Stomach (tissue), 4 donors: ENCODE measurements at regions not wholly inside any gene's neighbourhood (a gene's known extent, or its start where the extent isn't known, plus 50 kb on each side); places are given as distances from the start of the nearest gene placed in this dataset.

Experiments used
- EP300 ChIP-seq: sonication (generic); formaldehyde crosslinking; IDR thresholded peaks from one replicate; pipeline ENCODE4 v1.6.1; 2017; ENCODE audit warnings: antibody characterized with exemption
- POLR2A ChIP-seq, 4 donors: fragments of 450-650 bp; IDR thresholded peaks; one replicate each; pipeline ENCODE4 v1.6.1; 2016; ENCODE audit warnings: antibody characterized with exemption in 4 of 4, control low read depth in 2 of 4, mild to moderate bottlenecking in 1 of 4, moderate library complexity in 1 of 4
- POLR2AphosphoS5 ChIP-seq, 3 donors: sonication (generic); formaldehyde crosslinking; IDR thresholded peaks; one replicate each; pipeline ENCODE4 v1.6.1; 2016; ENCODE audit warnings: antibody characterized with exemption in 3 of 3
- TF ChIP-seq, protein P1 (sequence below), 7 experiments: fragments of 450-650 bp in 4 of 7; fragments of 200-600 bp in 3 of 7; sonication (generic) in 3 of 7; IDR thresholded peaks; one replicate each; pipeline ENCODE4 v1.5.1; 2016 to 2019; ENCODE audit warnings: antibody characterized with exemption in 7 of 7, control low read depth in 2 of 7, mild to moderate bottlenecking in 1 of 7

DNA sequence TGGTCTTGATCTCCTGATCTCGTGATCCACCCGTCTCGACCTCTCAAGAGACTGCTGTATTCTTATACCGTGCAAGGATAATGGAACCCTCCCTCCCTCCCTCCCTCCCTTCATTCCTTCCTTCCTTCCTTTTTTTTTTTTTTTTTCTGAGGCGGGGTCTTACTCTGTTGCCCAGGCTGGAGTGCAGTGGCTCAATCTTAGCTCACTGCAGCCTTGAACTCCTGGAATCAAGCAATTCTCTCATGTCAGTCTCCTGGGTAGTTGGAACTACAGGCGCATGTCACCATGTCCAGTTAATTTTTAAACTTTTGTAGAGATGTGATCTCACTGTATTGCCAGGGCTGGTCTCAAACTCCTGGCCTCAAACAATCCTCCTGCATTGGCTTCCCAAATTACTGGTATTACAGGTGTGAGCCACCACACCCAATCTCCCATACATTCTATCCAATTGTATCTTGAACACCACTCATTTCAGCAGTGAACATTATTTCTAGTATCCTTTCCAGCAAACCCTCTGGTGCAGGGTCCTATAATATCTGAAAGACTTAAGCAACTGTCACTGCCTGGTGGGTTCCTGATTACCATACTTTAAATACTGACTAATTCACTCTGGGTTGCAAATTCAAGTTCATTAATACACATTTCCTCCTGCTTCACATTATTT is 210.0 kb upstream of the ZNF217 start:
- TF ChIP-seq, protein P1, sequence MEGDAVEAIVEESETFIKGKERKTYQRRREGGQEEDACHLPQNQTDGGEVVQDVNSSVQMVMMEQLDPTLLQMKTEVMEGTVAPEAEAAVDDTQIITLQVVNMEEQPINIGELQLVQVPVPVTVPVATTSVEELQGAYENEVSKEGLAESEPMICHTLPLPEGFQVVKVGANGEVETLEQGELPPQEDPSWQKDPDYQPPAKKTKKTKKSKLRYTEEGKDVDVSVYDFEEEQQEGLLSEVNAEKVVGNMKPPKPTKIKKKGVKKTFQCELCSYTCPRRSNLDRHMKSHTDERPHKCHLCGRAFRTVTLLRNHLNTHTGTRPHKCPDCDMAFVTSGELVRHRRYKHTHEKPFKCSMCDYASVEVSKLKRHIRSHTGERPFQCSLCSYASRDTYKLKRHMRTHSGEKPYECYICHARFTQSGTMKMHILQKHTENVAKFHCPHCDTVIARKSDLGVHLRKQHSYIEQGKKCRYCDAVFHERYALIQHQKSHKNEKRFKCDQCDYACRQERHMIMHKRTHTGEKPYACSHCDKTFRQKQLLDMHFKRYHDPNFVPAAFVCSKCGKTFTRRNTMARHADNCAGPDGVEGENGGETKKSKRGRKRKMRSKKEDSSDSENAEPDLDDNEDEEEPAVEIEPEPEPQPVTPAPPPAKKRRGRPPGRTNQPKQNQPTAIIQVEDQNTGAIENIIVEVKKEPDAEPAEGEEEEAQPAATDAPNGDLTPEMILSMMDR (IDR thresholded peaks at IDR 0.05), result no peak
- TF ChIP-seq EP300 (no peak), POLR2A (IDR thresholded peaks at IDR 0.05) (no peak), POLR2AphosphoS5 (IDR thresholded peaks at IDR 0.05) (no peak)
